Iris pigment epithelial cell (primary cell): ENCODE measurements at regions not wholly inside any gene's neighbourhood (a gene's known extent, or its start where the extent isn't known, plus 50 kb on each side); places are given as distances from the start of the nearest gene placed in this dataset.
A peak's percentile ranks its signal among the peaks of the same experiment; 100 is the strongest.
"Not testable (repeated sequence)": the region's sequence is repeated elsewhere in the genome, so short reads cannot be mapped to it uniquely, and the experiment has no call there.

ENCODE experiments used
- DNase-seq: peaks from one replicate; pipeline ENCODE4 v3.0.0-alpha.2; 2011; ENCODE audit warnings: low read depth

GRCh38 chr11:112514011-112514740 lies 253.5 kb upstream of the PLET1 start:
- DNase-seq = no peak

- DNase-seq = no peak
Observed at GRCh38 chr11:112516261-112516660, 255.6 kb upstream of the PLET1 start.

- no peak for DNase-seq
Observed at GRCh38 chr11:112516755-112517154, 256.1 kb upstream of the PLET1 start.

- DNase-seq = no peak
Observed at GRCh38 chr11:112518371-112518770, 257.7 kb upstream of the PLET1 start.

- no peak for DNase-seq
Observed at GRCh38 chr11:112519751-112520150, 259.1 kb upstream of the PLET1 start.

- DNase-seq = no peak
Observed at GRCh38 chr11:112520354-112520753, 259.7 kb upstream of the PLET1 start.

- DNase-seq = no peak
Observed at GRCh38 chr11:112522536-112522935, 261.9 kb upstream of the PLET1 start.

GRCh38 chr11:112523031-112523430 lies 262.4 kb upstream of the PLET1 start:
- no peak for DNase-seq

- no peak for DNase-seq
Observed at GRCh38 chr11:112523477-112523876, 262.8 kb upstream of the PLET1 start.

- DNase-seq = no peak
Observed at GRCh38 chr11:112523951-112524350, 263.3 kb upstream of the PLET1 start.

- no peak for DNase-seq
Observed at GRCh38 chr11:112524798-112525197, 264.1 kb upstream of the PLET1 start.

GRCh38 chr11:112525270-112525669 lies 264.6 kb upstream of the PLET1 start:
- peak; percentile 71 for DNase-seq

GRCh38 chr11:112525844-112526590 lies 265.4 kb upstream of the PLET1 start:
- no peak for DNase-seq

GRCh38 chr11:112526699-112527416 lies 266.2 kb upstream of the PLET1 start:
- DNase-seq = peak; percentile 29

- DNase-seq = no peak
Observed at GRCh38 chr11:112529071-112529470, 268.4 kb upstream of the PLET1 start.

GRCh38 chr11:112532506-112532905 lies 271.8 kb upstream of the PLET1 start:
- DNase-seq = no peak

GRCh38 chr11:112533682-112534081 lies 273.0 kb upstream of the PLET1 start:
- no peak for DNase-seq

- DNase-seq = no peak
Observed at GRCh38 chr11:112534208-112534607, 273.5 kb upstream of the PLET1 start.

GRCh38 chr11:112537026-112537425 lies 276.4 kb upstream of the PLET1 start:
- no peak for DNase-seq

- DNase-seq = peak; percentile 31
Observed at GRCh38 chr11:112537846-112538330, 277.2 kb upstream of the PLET1 start.

- no peak for DNase-seq
Observed at GRCh38 chr11:112538534-112539280, 278.0 kb upstream of the PLET1 start.

GRCh38 chr11:112539281-112539555 lies 278.6 kb upstream of the PLET1 start:
- DNase-seq = not testable (repeated sequence)
